T-helper 2 cell treated with Interferon-gamma antibody and Interleukin-4, amounts not matched to agents 5 μg/mL and 100 μg/mL, for 36 hours (primary cell): ENCODE measurements at regions not wholly inside any gene's neighbourhood (a gene's known extent, or its start where the extent isn't known, plus 50 kb on each side); places are given as distances from the start of the nearest gene placed in this dataset.
"Not testable (repeated sequence)": the region's sequence is repeated elsewhere in the genome, so short reads cannot be mapped to it uniquely, and the experiment has no call there.

Experiments
- DNase-seq: peaks from one replicate; pipeline ENCODE4 v3.0.0; 2021; ENCODE audit warnings: low spot score
- H3K27ac Mint-ChIP-seq: one replicate; pipeline ENCODE4 v1.8.0; 2021; ENCODE audit warnings: mild to moderate bottlenecking, mixed read lengths
- H3K27me3 Mint-ChIP-seq: one replicate; pipeline ENCODE4 v1.8.0; 2021; ENCODE audit warnings: low read depth, mixed read lengths
- H3K36me3 Mint-ChIP-seq: one replicate; pipeline ENCODE4 v1.8.0; 2021; ENCODE audit warnings: low read depth, mixed read lengths
- H3K4me1 Mint-ChIP-seq: one replicate; pipeline ENCODE4 v1.8.0; 2021; ENCODE audit warnings: low read depth, mixed read lengths
- H3K4me3 Mint-ChIP-seq: one replicate; pipeline ENCODE4 v1.8.0; 2022; ENCODE audit warnings: mild to moderate bottlenecking, moderate library complexity, mixed read lengths
- H3K9me3 Mint-ChIP-seq: one replicate; pipeline ENCODE4 v1.8.0; 2021; ENCODE audit warnings: mixed read lengths

DNA sequence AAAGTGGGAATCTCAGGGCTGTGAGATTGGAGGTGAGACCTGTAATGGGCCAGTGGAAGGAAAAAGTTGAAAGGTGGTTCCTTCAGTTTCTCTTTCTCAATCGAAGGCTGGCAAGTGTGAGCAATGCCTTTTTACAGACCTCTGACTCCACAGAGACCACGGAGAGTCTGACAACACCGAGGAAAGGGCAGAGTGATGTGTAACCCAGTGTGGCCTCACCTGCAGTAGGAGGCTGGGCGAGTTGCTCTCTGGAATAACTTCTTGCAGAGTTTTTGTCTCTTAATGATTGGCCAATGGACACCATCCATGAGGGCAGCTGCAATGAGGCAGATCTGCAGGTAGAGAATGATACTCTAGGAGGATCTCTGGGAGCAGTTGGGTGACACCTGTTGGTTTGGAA is 115.8 kb downstream of the CRYBB2 start:
- DNase-seq, H3K27ac Mint-ChIP-seq, H3K27me3 Mint-ChIP-seq, H3K9me3 Mint-ChIP-seq, H3K36me3 Mint-ChIP-seq, H3K4me3 Mint-ChIP-seq, H3K4me1 Mint-ChIP-seq: not testable (repeated sequence)

DNA sequence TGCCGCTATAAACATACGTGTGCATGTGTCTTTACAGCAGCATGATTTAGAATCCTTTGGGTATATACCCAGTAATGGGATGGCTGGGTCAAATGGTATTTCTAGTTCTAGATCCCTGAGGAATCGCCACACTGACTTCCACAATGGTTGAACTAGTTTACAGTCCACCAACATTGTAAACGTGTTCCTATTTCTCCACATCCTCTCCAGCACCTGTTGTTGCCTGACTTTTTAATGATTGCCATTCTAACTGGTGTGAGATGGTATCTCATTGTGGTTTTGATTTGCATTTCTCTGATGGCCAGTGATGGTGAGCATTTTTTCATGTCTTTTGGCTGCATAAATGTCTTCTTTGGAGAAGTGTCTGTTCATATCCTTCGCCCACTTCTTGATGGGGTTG is 121.1 kb downstream of the CRYBB2 start:
- H3K27ac Mint-ChIP-seq, H3K4me1 Mint-ChIP-seq, H3K4me3 Mint-ChIP-seq, H3K36me3 Mint-ChIP-seq, H3K27me3 Mint-ChIP-seq, DNase-seq: not testable (repeated sequence)
- H3K9me3 Mint-ChIP-seq: peaks cover 12% of the 10 kb centered on the region

DNA sequence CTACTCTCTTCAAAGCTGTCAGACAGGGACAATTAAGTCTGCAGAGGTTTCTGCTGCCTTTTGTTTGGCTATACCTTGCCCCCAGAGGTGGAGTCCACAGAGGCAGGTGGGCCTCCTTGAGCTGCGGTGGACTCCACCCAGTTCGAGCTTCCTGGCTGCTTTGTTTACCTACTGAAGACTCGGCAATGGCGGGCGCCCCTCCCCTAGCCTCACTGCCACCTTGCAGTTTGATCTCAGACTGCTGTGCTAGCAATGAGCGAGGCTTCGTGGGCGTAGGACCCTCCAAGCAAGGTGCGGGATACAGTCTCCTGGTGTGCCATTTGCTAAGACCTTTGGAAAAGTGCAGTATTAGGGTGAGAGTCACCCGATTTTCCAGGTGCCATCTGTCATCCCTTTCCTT is 124.9 kb downstream of the CRYBB2 start:
- Mint-ChIP-seq H3K9me3 (peaks cover 12% of the 10 kb centered on the region), H3K36me3 (peaks cover 17% of the 10 kb centered on the region)
- DNase-seq, H3K4me1 Mint-ChIP-seq, H3K27me3 Mint-ChIP-seq, H3K27ac Mint-ChIP-seq, H3K4me3 Mint-ChIP-seq: not testable (repeated sequence)

DNA sequence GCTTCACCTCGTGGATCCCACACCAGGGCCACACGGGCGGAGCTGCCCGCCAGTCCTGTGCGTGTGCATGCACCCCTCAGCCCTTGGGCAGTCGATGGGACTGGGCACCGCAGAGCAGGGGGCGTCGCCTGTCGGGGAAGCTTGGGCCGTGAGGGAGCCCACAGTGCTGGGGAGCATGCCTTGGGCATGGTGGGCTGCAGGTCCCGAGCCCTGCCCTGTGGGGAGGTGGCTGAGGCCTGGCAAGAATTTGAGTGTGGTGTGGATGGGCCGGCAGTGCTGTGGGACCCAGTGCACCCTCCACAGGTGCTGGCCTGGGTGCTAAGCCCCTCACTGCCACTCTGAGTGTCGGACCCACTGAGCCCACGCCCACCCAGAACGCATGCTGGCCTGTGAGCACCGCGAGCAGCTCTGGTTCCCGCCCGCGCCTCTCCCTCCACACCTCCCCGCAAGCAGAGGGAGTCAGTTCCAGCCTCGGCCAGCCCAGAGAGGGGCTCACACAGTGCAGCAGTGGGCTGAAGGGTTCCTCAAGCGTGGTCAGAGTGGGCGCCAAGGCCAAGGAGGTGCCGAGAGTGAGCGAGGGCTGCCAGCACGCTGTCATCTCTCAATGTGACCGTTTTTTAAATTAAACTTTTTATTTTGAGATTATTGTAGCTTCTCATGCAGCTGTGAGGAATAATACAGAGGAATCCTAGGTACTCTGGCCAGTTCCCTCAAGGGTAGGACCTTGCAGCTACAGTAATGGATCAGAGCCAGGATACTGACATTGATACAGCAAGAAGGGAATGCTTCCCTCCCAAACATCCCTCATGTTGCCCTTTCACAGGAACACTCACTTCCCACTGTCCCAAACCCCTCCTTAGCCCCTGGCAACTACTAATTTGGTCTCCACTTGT is 127.7 kb downstream of the CRYBB2 start:
- no peaks in the 10 kb centered on the region for H3K27me3 Mint-ChIP-seq
- no peak overlapping the region for H3K4me3 Mint-ChIP-seq
- H3K9me3 Mint-ChIP-seq: peaks cover 6% of the 10 kb centered on the region
- peaks cover 31% of the 10 kb centered on the region for H3K36me3 Mint-ChIP-seq
- H3K27ac Mint-ChIP-seq: no peak overlapping the region
- no peak for DNase-seq
- no peaks in the 10 kb centered on the region for H3K4me1 Mint-ChIP-seq

GRCh38 chr22:25347752-25348102 is 128.3 kb downstream of the CRYBB2 start:
- H3K27me3 Mint-ChIP-seq: no peaks in the 10 kb centered on the region
- no peak overlapping the region for H3K4me3 Mint-ChIP-seq
- no peak overlapping the region for H3K27ac Mint-ChIP-seq
- no peak for DNase-seq
- peaks cover 31% of the 10 kb centered on the region for H3K36me3 Mint-ChIP-seq
- no peaks in the 10 kb centered on the region for H3K4me1 Mint-ChIP-seq
- H3K9me3 Mint-ChIP-seq: peaks cover 6% of the 10 kb centered on the region

GRCh38 chr22:25348391-25348790 is 129.0 kb downstream of the CRYBB2 start:
- DNase-seq: no peak
- peaks cover 31% of the 10 kb centered on the region for H3K36me3 Mint-ChIP-seq

GRCh38 chr22:25348996-25349395 is 129.6 kb downstream of the CRYBB2 start:
- not testable (repeated sequence) for H3K9me3 Mint-ChIP-seq, DNase-seq, H3K27me3 Mint-ChIP-seq, H3K27ac Mint-ChIP-seq, H3K4me1 Mint-ChIP-seq, H3K4me3 Mint-ChIP-seq
- H3K36me3 Mint-ChIP-seq: peaks cover 36% of the 10 kb centered on the region

More at GRCh38 chr22:25348391-25348790, 129.0 kb downstream of the CRYBB2 start:
- no peaks in the 10 kb centered on the region for H3K27me3 Mint-ChIP-seq
- peaks cover 4% of the 10 kb centered on the region for H3K9me3 Mint-ChIP-seq
- H3K27ac Mint-ChIP-seq: no peak overlapping the region
- no peaks in the 10 kb centered on the region for H3K4me1 Mint-ChIP-seq
- no peak overlapping the region for H3K4me3 Mint-ChIP-seq

GRCh38 chr22:25350551-25350971 is 131.1 kb downstream of the CRYBB2 start:
- Mint-ChIP-seq H3K4me1 (no peaks in the 10 kb centered on the region), H3K36me3 (peaks cover 38% of the 10 kb centered on the region), H3K27me3 (no peaks in the 10 kb centered on the region), H3K9me3 (no peaks in the 10 kb centered on the region), H3K27ac (no peak overlapping the region), H3K4me3 (no peak overlapping the region)
- DNase-seq: no peak

DNA sequence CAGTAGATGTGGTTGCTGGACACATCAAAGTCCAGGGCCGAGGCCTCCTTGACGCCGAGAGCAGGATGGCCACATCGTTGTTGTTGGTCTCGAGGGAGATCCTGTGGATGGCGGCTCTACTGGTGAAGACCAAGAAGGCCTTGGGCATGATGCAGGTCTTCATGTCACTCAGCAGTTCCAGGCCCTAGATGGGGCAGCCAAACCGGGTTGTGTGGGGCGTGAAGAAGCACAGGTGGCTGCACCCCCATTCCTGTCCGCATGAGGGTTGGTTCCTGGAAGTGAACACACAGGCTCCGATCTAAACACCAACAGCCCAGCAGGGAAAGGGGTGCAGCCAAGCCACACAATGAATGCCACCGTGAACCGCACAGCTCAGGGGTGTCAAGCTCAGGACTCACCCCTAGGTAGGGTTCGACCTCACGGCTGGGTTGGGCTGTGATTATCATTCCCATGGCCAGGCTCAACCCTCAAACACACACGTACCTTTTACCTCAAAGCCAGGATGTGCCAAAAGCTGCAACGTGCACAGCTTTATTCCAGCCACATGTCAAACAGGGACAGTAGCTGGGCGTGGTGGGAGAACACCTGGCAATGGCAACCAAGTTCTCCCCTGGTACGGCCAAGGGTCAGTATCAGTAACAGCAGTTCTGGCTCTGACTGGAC is 132.3 kb downstream of the CRYBB2 start:
- Mint-ChIP-seq H3K27ac (no peak overlapping the region), H3K27me3 (no peaks in the 10 kb centered on the region), H3K4me3 (no peak overlapping the region)

GRCh38 chr22:25352294-25352680 is 132.8 kb downstream of the CRYBB2 start:
- Mint-ChIP-seq H3K27me3 (no peaks in the 10 kb centered on the region), H3K4me3 (no peak overlapping the region), H3K9me3 (no peaks in the 10 kb centered on the region), H3K27ac (no peak overlapping the region), H3K4me1 (no peaks in the 10 kb centered on the region), H3K36me3 (peaks cover 32% of the 10 kb centered on the region)
- no peak for DNase-seq

More for the DNA sequence above, 132.3 kb downstream of the CRYBB2 start:
- DNase-seq: no peak
- no peaks in the 10 kb centered on the region for H3K9me3 Mint-ChIP-seq
- no peaks in the 10 kb centered on the region for H3K4me1 Mint-ChIP-seq
- peaks cover 32% of the 10 kb centered on the region for H3K36me3 Mint-ChIP-seq

DNA sequence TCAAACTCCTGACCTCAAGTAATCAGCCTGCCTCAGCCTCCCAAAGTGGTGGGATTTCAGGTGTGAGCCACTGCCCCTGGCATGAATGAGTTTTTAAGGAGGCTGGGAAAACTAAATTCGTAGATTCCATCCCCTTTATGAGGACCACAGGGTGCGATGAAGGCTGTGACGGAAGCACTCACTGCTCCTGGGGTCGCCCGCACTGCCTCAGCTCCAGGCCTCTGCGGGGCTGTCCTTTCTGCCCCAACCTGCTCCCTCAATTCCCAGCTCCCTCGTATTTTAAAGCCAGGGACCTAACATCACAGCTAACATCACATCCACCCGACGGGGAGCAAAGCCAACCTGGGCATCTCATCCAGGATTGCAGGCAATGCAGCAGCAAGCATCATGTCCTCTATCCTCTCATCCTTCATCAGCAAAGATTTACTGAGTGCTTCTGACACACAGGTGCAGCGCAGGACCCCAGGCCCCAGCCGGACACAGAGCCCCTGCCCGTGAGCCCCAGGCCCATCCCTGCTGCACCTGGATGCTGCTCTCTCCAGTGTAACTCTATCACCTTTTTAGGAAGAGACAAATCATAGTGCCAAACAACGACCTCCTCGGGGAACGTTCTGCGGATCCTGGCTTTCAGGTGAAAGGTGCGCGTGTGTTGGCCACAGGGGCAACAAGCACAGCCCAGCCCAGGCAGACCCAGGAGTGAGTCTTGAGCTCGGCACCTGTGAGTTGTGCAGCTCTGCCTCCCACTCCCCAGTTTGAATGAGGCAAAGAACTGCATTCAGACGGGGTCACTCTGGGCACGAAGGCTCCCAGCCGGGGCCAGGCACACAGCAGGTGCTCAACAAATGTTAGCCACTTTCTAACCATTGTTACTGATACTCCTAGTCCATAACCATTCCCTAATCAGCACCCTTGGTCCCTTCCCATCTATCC is 134.3 kb downstream of the CRYBB2 start:
- Mint-ChIP-seq H3K9me3 (no peaks in the 10 kb centered on the region), H3K4me1 (no peaks in the 10 kb centered on the region), H3K36me3 (peaks cover 36% of the 10 kb centered on the region), H3K27ac (no peak overlapping the region), H3K4me3 (no peak overlapping the region), H3K27me3 (no peaks in the 10 kb centered on the region)
- no peak for DNase-seq

- H3K4me3 Mint-ChIP-seq: no peak overlapping the region
- H3K27ac Mint-ChIP-seq: no peak overlapping the region
- H3K36me3 Mint-ChIP-seq: peaks cover 35% of the 10 kb centered on the region
- DNase-seq: no peak
- H3K27me3 Mint-ChIP-seq: no peaks in the 10 kb centered on the region
- H3K9me3 Mint-ChIP-seq: no peaks in the 10 kb centered on the region
- H3K4me1 Mint-ChIP-seq: no peaks in the 10 kb centered on the region
Observed at GRCh38 chr22:25354456-25354855, 135.0 kb downstream of the CRYBB2 start.

DNA sequence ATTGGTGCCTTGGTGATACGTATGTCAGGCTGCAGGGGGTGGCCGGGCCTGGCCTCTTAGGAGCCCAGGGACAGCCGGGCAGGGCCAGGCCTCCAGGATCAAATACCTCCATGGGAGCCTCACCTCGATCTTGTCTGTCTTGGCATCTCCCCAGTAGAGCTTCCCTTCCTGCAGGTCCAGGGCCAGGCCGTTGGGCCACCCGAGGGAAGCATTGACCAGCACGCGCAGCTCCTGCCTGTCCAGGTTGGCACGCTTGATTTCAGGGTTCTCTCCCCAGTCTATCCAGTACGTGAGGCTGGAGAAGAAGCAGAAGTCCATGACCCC is 137.7 kb downstream of the CRYBB2 start:
- no peak for DNase-seq
- H3K27me3 Mint-ChIP-seq: no peaks in the 10 kb centered on the region
- H3K4me1 Mint-ChIP-seq: no peaks in the 10 kb centered on the region
- no peak overlapping the region for H3K4me3 Mint-ChIP-seq
- H3K36me3 Mint-ChIP-seq: peaks cover 23% of the 10 kb centered on the region
- no peak overlapping the region for H3K27ac Mint-ChIP-seq
- no peaks in the 10 kb centered on the region for H3K9me3 Mint-ChIP-seq
